ENCODE measurements at regions not wholly inside any gene's neighbourhood (a gene's known extent, or its start where the extent isn't known, plus 50 kb on each side); places are given as distances from the start of the nearest gene placed in this dataset.
A peak's percentile ranks its signal among the peaks of the same experiment; 100 is the strongest.
"Not testable (repeated sequence)": the region's sequence is repeated elsewhere in the genome, so short reads cannot be mapped to it uniquely, and the experiment has no call there.

- DNase-seq = no peak
Measured at GRCh38 chr1:38497921-38498656, 361.5 kb downstream of the RRAGC start.

- peak; percentile 37 to 53 (median 45) for DNase-seq
Measured at GRCh38 chr1:38493306-38493705, 366.3 kb downstream of the RRAGC start.

DNA sequence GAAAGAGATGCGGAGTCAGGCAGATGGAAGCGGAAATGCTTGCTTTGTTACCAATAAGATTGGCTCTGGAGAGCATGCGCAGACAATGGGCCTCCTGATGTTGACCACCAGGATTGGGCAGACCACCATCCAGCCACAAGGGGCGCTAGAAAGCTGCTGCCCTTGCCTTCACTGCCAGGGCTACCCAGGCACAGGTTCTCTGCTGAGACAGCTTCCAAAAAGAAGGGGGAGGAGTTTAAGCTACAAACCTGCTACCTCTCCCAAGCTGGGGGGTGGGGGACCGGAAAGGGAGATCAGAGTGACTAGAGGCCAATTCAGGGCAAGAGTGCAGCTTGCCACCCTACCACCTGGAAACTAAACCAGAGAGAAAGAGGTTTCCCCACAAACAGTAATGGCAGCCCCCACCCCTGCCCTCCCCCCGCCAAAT is 369.7 kb downstream of the RRAGC start:
- peak; percentile 30 to 53 (median 36) for DNase-seq

DNA sequence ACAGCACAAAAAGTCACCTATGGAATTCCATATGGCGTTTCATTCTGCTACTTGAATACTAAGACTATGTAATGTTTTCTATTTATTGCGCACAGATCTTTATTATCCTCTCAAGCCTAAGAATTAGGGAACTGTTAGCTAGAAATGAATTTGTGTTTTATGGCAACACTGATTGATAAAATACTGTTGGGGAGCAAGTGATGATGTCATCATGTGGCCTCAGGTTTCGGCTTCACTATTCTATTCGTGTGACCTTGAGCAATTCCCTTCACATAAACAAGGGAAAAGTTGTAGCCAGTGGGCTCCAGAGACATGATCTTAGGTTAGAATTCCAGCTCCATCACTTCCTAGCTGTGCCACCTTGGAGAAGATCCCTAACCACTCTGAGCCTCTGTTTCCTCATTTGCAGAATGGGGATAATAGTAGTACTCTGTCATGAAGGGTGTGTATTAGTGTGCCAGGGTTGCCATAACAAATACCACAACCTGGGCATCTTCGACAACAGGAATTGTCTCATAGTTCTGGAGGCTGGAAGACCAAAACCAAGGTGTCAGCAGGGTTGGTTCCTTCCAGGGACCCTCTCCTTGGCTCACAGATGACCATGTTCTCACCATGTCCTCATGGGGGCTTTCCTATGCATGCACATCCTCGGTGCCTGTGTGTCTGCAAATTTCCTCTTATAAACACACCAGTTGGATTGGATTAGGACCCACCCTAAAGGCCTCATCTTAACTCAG is 371.2 kb downstream of the RRAGC start:
- DNase-seq = no peak

GRCh38 chr1:38487396-38487795 is 372.2 kb downstream of the RRAGC start:
- DNase-seq = no peak

DNA sequence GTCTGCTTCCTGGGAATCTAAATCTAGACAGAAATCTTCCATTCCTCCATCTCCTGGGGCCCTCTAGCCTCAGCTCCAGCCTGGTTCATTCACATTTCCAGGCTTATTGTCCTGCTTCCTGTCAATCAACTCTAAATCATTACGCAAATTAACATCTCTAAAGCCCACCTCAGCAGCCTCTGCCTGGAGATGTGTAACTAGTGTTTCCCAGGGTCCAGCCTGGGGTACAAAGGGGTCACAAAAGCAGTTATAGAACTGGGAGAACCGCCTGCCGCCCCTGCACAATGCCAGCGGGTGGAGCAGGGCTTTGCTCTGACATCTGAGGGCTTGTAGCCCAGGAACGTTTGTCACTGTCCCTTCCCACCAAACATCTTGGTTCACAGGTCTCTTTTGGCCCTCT is 373.5 kb downstream of the RRAGC start:
- DNase-seq = no peak

DNA sequence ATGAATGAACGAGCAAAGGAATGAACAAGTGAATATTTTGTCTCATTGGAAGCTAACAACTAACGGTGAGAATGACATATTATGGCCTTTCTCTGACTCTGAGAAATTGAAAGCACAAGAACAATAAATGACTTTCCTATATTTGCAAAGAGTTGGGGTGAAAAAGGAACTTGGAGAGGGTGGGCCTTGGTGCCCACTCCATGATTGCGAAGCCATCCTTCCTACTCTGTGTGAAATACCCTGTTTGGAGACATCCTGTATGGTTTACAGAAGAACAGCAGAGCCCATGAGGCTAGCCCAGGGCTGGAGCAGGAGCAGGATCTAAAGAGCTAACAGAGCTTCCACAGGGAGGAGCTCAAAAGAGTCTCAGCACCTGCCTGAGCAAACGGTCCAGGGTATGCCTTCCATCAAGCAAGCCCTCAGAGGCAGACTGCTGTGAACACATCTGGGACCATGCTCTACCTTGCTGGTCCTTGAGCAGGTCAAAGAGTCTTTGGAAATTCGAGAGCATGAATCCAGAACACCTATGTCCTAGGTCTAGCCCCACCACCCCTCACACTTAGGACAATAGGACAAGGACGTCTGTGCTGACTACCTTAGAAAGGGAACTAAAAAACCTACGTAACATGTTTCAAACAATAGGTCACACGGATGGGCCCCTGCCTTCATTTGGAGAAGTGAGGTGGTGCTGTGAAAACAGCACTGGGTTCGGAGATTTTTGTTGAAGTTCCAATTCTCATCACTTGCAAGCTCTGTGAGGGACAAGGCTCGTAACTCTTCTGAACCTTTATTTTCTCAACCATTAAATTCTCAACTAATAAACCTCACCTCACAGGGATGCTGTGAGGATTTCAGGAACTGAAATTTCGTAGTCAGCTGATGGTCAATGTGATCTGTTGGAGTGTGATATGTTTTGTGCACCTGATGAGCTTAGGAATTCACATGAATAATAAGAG is 377.4 kb downstream of the RRAGC start:
- peak in 3 of 4 experiments; percentile 10 to 23 (median 17) for DNase-seq

GRCh38 chr1:38479662-38480061 is 379.9 kb downstream of the RRAGC start:
- not testable (repeated sequence) for DNase-seq

GRCh38 chr1:38477811-38478210 is 381.8 kb downstream of the RRAGC start:
- DNase-seq = no peak

GRCh38 chr1:38476850-38477178 is 382.8 kb downstream of the RRAGC start:
- no peak for DNase-seq

DNA sequence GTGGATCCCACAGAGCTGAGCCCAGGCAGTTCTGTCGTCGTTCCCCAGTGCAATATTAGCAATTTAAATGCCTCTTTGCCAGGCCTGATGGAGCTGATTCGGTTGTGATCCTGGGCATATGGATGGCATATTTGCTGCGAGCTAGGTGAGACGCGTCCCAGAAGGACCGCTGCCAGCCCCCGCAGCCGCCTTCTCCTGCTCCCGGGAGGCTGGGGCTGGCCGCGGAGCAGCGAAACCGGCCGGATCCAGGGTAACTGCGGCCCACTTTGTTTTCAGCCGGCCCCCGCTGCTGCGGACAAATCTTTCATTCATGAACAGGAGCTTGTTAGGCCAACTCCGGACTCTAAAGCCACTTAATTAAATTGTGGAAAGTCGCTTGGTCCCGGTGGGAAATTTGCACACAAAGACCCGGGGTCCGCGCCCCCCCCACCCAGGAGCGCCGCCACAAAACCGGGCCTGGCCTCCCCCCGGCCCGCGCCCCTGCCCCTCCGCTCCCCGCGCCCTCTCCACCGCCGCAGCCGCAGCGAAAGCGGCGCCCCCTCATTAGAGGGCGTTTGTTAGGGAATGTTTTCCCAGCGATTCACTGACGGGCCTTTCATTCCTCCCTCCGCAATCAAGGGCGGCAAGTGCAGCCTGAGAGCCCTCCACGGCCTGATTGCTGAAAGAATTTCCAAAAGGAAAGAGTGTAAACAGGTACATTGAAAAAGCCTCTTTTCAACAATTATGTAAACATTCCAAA is 383.3 kb downstream of the RRAGC start:
- no peak for DNase-seq

GRCh38 chr1:38475624-38476005 is 384.0 kb downstream of the RRAGC start:
- no peak for DNase-seq

DNA sequence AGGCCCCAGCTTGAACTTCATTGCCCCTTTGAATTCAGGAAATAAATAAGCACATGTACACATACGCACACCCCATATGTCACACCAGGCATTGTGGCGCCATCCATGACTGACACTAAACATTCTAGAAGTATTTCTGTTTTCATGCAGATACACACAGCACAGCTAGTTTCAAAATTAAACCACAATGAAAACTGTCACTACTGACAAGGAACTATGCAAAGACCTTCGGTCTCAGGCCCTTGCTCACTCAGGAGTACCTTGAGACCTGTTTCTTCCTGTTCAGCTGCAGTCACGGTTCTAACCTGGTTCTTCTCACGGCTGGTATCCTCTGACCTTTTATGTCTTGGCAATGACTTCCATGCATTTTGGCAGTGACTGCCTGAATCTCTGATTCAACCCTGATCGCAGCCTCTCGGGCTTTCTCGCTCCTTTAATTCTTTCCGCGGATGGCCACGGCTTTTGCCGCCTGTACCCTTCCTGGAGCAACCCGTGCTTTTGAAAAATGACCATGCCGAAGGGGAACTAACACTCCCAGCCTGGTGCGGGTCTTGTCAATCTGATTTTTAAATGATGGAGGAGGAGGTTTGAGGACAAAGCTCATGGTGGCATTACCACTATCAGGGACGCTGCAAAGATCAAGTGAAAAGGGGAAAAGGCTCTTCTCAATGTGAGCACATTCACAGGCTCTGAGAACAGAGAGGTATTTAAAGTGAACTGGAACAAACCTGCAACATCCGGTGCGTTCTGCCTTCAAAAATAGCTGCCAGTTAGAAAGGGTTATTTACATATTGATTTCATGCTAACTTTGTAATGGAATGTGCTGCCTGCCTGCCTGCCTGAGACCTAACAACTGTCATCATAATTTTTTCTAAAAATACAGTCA is 384.6 kb downstream of the RRAGC start:
- no peak for DNase-seq

GRCh38 chr1:38466487-38466886 is 393.1 kb downstream of the RRAGC start:
- DNase-seq = no peak

DNA sequence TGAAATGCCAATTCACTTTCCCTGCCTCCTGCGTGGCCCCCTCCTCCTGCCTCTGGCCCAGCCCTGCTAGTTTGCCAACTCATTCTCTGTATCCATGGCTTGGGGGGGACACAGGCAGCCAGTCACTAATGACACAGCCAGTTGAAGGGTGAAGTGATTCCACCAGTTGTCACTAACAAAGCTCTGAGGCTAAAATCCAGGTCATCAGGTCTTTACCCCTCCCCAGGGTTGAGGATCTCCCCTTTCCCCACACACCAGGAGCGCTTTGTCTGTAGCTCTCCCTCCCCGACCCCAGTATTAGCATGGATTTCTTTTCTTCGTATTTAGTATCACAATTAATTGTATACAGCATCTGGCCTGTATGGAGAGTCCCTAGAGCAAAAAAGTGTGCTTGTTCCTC is 394.1 kb downstream of the RRAGC start:
- no peak for DNase-seq

DNA sequence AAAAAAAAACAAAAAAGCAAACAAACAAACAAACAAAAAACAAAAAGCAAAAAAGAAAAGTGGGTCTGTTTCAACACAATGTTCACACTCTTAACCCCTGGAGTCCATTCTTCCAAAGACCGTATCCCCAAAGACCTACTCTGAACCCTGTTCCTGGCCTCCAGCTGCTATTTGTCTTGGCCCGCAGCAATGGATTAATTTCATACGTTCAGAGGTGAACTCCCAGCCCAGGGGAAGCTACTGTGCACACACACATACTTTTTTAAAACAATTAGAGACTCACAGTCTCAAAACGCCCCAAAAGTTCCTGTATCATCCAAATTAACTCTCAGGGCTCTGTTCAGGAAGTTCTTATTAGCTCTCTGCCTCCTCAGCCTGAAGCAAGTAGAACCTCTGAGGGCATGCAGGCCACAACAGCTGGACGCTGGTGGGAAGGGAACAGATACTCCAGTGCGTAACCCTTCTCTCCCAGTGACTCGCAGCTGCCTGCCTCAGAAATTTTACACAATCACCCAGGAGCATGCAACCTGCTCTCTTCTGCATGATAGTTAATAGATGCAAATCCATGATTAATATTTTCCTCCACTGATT is 395.4 kb downstream of the RRAGC start:
- DNase-seq = no peak

- DNase-seq = no peak
Measured at GRCh38 chr1:38463074-38463473, 396.5 kb downstream of the RRAGC start.

DNA sequence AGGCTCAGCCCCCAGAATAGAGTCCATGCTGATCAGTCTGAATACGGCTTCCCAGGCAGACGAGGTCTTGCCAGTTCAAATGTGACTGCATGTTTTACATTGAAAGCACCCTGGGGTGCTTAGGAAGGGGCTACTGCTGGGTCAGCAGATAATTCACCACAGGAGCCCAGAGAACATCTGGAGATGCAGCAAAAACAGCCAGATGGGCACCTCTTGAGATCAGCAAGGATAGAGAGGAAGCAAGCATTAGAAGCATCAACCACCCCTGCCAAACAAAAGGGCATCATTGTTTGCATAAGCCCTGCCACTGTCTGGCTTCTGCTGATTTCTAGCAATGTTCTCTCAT is 403.1 kb downstream of the RRAGC start:
- DNase-seq = no peak

- no peak for DNase-seq
Measured at GRCh38 chr1:38455829-38456530, 403.6 kb downstream of the RRAGC start.

DNA sequence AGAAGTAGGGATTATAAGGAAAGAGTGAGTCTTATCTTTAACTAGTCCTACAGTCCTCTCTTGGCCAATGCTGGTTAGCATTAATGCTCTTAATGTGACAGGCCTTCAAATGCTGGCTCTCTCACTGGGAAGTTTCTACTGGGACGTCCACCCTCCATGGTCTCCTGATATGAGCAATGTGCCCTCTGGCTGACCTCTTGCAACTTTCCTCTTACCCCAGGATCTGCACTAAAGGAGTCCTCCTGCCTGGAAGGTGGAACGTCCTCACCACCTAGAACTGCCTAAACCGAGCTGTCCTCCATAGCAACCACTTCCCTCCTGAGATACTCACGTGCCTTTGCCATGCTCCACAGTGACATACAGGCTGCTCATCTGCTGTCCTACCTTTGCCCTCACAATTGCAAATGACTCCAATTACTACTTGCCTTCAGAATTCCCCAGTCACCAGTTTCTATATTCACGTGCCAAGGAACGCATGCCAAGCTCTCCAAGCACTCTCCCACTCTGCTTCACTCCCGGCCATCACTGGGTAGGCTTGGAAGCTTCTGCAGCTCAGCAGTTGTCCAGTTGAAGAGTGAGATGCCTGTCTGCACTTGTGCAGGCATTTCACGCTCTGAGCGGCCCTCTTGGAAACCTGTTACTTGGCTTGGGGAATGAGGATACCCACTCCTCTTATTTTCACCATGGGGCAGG is 404.7 kb downstream of the RRAGC start:
- DNase-seq = no peak

Data from suppressor macrophage (primary cell).